HG02610 (cell line): ENCODE measurements at regions not wholly inside any gene's neighbourhood (a gene's known extent, or its start where the extent isn't known, plus 50 kb on each side); places are given as distances from the start of the nearest gene placed in this dataset.
"Not testable (repeated sequence)": the region's sequence is repeated elsewhere in the genome, so short reads cannot be mapped to it uniquely, and the experiment has no call there.

ENCODE experiments used
- ATAC-seq: cut with Tn5 transposase; IDR thresholded peaks from one replicate; pipeline ENCODE4 v1.9.1; 2021; ENCODE audit warnings: mild to moderate bottlenecking, moderate library complexity; ENCODE audit not compliant: unreplicated experiment

DNA sequence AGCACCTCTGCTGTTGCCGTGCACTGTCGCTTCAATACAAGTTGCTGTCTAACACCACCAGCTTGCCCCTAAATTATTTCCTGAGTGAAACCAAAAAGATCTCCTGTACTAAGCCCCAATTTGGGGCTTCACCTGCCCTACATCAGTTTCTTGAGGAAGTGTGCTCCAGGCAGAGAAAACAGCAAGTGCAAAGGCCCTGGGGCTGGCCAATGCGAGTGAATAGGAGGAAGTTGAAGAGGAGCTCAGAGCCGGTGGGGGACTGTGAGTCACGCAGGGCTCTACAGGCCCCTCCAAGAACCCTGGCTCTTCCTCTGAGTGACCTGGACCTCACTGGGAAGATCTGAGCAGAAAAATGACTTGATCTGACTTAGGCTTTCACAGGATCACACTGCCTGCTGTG, 117.2 kb downstream of the IPO8 start:
- ATAC-seq: no peak

- ATAC-seq: no peak
Measured at GRCh38 chr12:30573145-30573544, 122.5 kb downstream of the IPO8 start.

GRCh38 chr12:30570211-30570890, 125.3 kb downstream of the IPO8 start:
- no peak for ATAC-seq

GRCh38 chr12:30569426-30569825, 126.2 kb downstream of the IPO8 start:
- no peak for ATAC-seq

- ATAC-seq: no peak
Measured at GRCh38 chr12:30568453-30568852, 127.2 kb downstream of the IPO8 start.

- no peak for ATAC-seq
Measured at GRCh38 chr12:30567082-30567481, 128.6 kb downstream of the IPO8 start.

GRCh38 chr12:30564394-30564793, 131.3 kb downstream of the IPO8 start:
- no peak for ATAC-seq

GRCh38 chr12:30548203-30548602, 147.5 kb downstream of the IPO8 start:
- ATAC-seq: no peak

DNA sequence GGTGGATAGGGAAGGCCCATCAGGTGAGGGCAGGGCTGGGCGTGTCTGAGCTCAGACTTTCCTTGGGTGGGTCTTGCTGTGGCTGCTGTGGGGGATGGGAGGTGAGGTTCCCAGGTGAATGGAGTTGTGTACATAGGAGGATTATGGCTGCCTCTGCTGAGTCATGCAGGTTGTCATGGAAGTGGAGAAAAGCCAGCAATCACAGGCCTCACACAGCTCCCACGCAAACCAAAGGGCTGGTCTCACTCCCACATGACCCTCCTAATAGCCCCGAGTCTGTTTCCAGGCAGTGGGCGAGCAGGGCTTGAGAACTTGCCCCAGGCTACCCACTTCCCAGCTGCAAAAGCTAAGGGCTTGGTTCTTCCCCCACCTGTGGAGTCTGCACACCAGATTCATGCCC, 149.5 kb downstream of the IPO8 start:
- no peak for ATAC-seq

GRCh38 chr12:30544704-30545103, 151.0 kb downstream of the IPO8 start:
- ATAC-seq: not testable (repeated sequence)

DNA sequence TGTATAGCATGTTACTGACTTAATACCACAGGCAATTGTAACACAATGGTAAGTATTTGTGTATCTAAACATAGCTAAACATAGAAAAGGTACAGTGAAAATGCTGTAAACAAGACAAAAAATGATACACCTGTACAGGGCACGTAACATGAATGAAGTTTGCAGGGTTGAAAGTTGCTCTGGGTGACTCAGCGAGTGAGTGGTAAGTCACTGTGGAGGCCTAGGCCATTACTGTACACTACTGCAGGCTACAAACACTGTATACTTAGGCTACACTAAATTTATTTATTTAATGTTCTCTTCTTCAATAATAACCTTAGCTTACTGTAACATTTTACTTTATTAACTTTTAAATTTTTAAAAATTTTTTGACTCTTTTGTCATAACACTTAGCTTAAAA, 158.4 kb downstream of the IPO8 start:
- ATAC-seq: no peak

DNA sequence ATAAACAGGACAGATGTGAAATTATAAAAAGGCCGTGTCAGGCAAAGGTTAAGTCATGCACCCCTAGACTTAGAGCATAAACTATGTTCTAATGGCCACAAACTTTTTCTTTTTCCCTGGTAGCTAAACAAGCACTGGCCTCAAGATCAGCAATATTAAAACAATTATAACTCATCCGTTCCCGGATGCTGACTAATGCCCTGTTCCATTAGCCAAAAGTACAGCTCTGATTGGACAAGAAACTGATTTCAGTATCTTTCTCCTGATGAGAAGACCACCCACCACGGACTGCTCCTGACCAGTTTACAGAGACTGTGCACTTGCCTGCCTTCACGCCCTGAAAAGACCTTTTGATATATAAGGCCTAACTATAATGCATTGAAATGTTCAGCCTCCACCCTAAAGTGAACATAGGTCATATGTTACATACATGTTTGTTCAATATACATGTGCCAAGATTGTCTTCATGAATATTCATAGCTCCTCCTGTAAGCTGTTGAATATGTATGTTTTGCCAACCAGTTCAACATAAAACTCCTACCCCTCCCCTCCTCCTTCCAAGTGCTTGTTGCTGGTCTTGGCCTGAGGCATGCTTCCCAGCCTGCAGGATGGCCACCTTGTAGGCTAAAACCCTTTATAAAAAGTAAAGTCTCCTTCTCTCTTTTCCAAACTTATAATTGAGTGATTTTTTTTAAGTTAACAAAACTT, 162.0 kb downstream of the IPO8 start:
- ATAC-seq: no peak

GRCh38 chr12:30531731-30532678, 163.7 kb downstream of the IPO8 start:
- no peak for ATAC-seq

DNA sequence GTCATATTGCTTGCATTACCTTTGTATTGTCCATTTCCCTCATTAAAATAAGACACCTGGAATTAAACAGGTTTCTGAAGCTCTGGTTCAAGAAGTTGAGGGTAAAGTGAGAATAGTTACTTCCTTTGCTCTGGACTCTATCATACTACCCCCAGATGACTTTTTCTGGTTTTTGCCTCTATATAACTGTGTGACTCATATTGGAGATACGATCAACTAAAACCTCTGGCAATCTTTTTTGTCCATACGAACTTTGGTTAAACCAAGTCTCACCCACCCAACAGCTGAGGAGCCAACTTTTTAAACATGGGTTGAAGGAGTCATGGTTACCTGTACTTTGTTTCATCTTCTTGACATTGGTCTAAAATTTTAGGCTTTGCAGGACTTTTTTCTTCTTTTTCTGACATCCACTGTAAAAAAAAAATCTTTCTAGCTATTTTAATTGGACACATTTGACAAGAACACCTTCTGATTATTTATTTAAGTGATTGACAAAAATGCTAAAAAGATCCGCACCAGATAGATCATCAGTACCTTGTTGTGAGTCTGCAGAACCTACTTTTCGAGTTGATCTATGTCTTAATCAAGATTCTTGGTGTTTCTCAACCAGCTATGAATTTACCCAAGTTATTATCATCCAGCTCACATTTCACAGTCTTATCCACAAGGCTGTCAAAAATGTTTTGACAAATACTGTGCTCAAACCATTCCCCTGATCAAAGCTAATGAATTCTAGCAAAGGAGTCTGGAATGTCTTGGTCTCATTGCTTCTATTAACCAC, 166.0 kb downstream of the IPO8 start:
- no peak for ATAC-seq

- no peak for ATAC-seq
Measured at GRCh38 chr12:30525171-30525570, 170.5 kb downstream of the IPO8 start.

DNA sequence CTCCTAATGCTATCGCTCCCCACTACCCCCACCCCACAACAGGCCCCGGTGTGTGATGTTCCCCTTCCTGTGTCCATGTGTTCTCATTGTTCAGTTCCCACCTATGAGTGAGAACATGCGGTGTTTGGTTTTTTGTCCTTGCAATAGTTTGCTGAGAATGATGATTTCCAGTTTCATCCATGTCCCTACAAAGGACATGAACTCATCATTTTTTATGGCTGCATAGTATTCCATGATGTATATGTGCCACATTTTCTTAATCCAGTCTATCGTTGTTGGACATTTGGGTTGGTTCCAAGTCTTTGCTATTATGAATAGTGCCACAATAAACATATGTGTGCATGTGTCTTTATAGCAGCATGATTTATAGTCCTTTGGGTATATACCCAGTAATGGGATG, 175.4 kb downstream of the IPO8 start:
- not testable (repeated sequence) for ATAC-seq

GRCh38 chr12:30519535-30519934, 176.1 kb downstream of the IPO8 start:
- no peak for ATAC-seq

GRCh38 chr12:30517320-30517719, 178.3 kb downstream of the IPO8 start:
- ATAC-seq: no peak

- no peak for ATAC-seq
Measured at GRCh38 chr12:30515351-30515750, 180.3 kb downstream of the IPO8 start.

DNA sequence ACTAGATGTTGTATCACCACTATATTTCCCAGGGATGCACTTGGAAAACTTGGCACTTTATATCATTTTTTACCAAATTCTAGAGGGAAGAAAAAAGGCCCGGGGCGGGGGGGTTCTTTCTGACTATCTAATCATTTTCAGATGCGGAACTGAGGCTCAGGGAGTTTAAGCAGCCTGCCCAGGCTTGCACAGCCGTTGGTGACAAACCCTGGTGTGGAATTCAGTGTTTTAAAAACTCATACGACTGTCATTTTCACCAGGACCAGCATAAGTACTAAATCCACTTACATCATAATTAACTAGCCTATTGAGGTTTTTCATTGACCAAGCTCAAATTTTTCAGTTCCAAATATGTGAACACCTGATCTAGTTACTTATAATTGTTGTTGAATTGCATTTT, 181.0 kb downstream of the IPO8 start:
- no peak for ATAC-seq
